Iris pigment epithelial cell (primary cell): ENCODE measurements at regions not wholly inside any gene's neighbourhood (a gene's known extent, or its start where the extent isn't known, plus 50 kb on each side); places are given as distances from the start of the nearest gene placed in this dataset.
A peak's percentile ranks its signal among the peaks of the same experiment; 100 is the strongest.
"Not testable (repeated sequence)": the region's sequence is repeated elsewhere in the genome, so short reads cannot be mapped to it uniquely, and the experiment has no call there.

ENCODE experiments used
- DNase-seq: peaks from one replicate; pipeline ENCODE4 v3.0.0-alpha.2; 2011; ENCODE audit warnings: low read depth

DNA sequence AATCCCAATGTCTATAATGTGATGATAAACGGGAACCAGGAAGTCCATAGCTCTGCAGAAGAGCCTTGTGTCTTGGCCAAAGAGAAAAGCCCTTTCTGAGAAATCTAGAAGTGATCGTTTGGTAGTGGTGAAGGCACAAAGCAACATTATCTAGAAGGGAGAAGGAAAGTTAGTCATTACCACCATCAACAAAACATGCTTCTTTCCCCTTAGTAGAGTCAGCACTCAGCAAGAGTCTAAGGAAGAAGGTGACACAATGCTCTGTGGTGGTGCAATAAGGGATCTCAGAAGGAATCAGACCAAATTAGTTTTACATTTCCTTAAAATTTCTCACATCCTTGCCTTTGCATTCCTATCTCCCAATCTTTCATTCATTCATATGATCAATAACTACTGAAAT, 134.4 kb upstream of the PRDX6 start:
- no peak for DNase-seq

DNA sequence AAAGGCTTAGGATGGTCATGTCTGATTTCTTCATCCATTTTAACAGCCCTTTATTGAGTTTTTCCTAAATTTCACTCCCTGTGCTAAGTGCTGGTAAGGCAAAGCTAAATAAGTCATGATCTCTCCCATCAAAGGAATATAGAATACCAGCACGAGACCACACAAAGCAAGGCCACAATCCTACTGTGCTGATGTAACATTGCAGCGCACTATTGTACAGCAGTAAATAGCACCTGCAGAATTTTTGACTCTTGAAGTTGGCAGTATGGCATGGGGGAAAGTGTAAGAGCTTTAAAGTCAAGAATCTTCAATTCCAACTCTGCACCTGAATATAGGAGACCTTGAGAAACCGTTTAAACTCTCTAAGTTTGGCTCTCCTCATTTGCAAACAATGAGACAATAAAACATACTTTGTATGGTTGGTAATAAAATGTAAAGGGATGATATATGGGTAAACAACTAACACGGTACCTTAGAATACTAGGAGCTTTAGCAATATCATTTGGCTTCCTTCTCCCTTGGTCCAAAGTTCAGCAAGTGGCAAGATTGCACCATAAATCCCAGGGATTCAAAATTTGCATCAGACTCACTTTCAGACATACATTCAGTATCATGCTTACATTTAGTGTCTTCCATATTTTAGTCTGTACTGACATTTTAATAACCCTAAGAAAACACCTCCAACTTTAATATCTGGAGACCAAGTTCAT, 132.9 kb upstream of the PRDX6 start:
- no peak for DNase-seq

DNA sequence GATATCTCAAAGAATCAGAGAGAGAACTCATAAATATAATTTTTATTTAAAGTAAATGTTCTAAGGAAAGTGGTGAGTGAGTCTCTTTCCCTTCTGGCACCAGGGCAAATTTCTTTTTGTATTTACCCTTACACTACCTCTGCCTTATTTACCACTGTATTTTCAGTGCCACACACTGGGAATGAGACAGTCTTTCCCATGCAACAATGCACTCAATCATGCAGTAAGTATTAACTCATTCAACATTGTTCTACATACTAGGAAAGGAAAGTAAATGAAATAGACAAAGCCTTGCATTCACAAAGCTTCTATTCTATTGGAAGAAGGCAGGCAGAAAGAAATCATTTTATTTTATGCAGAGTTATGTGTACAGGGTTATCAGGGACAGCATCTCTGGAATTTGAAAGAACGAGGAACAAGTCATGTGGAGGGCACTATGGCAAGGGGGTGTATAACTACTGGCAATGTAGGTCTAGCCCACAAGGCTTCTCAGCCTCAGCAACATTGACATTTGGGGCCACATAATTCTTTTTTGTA, 129.8 kb upstream of the PRDX6 start:
- DNase-seq: no peak

- DNase-seq: not testable (repeated sequence)
Measured at GRCh38 chr1:173352635-173353034, 124.5 kb upstream of the PRDX6 start.

GRCh38 chr1:173353350-173353749, 123.8 kb upstream of the PRDX6 start:
- no peak for DNase-seq

- no peak for DNase-seq
Measured at GRCh38 chr1:173354937-173355280, 122.2 kb upstream of the PRDX6 start.

DNA sequence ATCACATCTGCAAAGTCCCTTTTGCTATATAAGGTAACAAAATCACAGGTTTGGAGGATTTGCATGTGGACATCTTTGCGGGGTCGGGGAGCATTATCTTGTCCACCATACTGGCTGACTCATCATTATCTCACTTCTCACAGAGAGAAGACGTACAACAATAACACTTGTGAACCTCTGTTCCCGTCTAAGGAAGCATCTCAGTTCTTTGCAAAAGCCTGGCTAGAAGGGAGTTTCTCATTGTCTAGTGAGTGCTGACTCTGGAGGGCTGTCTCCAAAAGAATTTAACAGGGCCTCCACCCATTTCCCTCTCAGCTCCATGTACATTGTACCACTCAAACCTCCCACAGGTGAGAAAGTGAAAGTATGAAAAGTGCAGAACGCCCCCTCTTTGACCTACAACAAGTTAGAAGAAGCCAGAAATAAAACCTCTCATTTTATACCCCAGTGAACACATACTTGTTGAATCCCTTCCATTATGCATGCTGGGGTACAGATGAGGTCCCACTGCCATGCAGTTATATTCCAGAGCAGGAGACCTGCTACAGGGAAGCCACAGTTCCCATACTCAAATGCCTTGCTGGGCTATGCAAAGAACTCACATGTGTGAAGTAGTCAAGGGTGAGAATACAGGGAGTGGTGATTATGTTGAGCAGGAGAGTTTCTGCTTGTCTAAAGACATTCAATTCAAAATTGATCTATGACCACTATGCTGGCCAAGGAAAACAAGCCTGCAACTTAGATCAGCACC, 121.7 kb upstream of the PRDX6 start:
- peak; percentile 48 for DNase-seq

DNA sequence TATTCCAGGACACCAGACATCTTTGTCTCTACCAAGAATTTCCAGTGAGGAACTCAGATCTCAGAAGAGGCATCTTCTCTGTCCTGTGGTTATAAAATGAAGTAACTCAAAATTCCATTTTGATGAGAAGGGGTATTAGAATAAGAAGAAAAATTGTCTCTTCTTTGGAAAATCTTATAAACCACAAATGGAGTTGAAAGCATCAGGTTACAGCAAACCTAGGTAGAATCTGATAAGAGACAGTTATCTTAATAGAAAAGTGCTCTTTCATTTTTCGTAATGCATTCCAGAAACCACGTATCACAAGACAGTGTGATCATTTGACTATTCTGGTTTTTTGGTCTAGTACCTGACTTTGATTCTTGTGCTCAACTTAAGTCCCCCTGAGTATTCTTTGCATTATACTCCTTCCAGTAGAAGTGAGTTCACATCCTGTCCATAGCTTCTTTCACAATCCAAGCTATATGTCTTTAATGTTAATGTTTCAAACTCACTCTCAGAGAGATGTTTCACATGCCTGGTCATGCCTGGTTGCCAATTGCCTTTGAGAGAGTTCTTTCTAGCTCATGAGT, 120.9 kb upstream of the PRDX6 start:
- DNase-seq: peak; percentile 73

DNA sequence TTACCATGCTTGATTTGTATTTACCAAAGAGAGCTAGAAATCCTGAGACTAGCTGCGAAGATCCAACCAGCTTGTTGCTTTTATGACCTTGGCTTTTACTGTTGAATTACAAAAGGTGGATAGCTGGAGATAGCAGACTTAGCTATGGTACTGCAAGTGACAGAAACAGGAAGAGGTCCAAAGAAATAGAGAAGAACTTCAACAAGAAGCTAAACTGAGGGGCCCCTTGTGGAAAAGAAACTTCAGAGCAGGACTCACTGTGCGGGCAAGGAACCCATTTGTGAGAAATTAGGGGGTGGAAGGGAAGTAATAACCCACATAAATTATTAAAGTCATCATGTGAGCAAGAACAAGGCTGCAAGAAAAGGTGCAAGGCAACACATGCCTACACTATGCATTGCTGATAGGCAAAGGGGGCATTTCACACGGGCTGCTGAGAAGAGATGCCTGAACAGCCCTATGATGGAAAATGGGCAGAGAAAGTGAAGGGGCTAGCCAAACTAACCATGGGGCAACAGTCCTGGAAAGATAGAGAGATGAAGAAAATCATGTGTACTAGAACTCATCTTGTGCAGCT, 116.6 kb upstream of the PRDX6 start:
- DNase-seq: no peak

- DNase-seq: no peak
Measured at GRCh38 chr1:173362543-173362942, 114.6 kb upstream of the PRDX6 start.

DNA sequence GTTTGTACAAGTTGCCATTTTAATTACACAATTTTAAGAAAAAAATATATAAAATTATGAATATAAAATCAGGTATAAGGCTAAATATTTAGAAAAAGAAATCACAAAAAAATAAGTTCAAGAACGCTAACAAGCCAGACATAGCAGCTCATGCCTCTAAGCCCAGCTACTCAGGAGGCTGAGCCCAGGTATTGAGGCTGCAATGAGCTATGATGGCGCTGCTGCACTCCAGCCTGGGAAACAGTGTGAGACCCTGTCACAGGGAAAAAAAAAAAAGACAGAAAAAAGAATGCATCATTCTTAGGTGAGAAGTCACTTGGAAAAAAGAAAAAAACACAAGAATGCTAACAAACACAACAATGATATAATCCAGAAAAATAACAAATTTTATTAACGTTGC, 112.3 kb upstream of the PRDX6 start:
- DNase-seq: no peak

DNA sequence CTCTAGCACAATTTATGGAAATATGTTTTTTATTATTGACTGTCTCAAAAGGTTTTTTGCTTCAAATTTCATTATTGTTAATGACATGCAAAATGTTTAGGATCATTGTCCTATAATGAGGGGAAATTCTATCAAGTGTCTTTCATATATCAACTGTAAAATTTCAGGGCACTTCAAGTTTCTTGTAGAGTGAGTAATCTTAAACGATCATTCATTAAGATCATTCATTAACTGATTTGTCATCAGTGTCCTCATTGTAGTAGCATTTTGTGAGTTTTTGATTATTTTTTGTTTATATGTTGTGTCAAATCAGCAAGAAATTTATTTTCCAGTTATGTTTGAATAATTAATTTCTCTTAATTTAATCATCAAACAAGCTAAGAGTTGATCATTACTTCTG, 111.8 kb upstream of the PRDX6 start:
- no peak for DNase-seq

GRCh38 chr1:173367136-173367535, 110.0 kb upstream of the PRDX6 start:
- no peak for DNase-seq

GRCh38 chr1:173370586-173370985, 106.5 kb upstream of the PRDX6 start:
- DNase-seq: peak; percentile 33

GRCh38 chr1:173376065-173376464, 101.1 kb upstream of the PRDX6 start:
- not testable (repeated sequence) for DNase-seq

DNA sequence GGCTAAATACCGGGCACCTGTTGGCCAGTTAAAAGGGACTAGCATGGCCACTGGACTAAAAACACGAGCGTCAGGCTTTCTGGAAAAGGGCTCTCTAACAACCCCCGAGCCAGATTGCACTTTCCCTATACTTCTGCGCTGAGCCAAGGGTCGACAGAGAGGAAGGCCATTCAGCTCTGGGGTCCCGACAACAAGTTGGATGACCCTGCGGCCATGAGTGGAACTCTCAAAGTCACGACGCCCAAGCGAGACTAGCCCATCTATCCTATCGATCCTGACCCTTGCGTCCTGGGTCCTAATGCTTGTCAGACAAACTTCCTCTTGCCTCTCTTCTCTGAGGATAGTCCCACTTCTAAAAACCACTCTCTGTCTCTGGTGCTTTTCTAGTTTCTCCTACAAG, 99.9 kb upstream of the PRDX6 start:
- DNase-seq: no peak

GRCh38 chr1:173383351-173383750, 93.8 kb upstream of the PRDX6 start:
- DNase-seq: peak; percentile 28

DNA sequence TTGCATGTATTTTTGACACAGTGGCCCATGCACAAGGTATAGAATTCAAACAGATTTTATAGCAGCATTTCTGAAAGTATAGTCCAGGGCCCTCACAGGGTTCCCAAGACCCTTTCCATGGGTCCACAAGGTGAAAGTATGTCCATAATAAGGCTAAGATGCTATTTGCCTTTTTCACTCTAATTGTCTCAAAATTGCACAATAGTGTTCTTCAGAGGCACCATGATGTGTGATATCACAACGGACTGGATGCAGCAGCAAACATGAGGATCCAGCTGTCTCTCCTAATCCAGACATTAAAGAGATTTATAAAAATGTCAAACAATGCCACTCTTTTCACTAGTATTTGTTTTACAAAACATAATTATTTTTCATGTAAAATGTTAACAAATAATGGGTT, 88.8 kb upstream of the PRDX6 start:
- no peak for DNase-seq

GRCh38 chr1:173392895-173393658, 84.1 kb upstream of the PRDX6 start:
- peak; percentile 96 for DNase-seq

- peak; percentile 93 for DNase-seq
Measured at GRCh38 chr1:173393659-173394000, 83.5 kb upstream of the PRDX6 start.

- DNase-seq: not testable (repeated sequence)
Measured at GRCh38 chr1:173394813-173395212, 82.3 kb upstream of the PRDX6 start.

DNA sequence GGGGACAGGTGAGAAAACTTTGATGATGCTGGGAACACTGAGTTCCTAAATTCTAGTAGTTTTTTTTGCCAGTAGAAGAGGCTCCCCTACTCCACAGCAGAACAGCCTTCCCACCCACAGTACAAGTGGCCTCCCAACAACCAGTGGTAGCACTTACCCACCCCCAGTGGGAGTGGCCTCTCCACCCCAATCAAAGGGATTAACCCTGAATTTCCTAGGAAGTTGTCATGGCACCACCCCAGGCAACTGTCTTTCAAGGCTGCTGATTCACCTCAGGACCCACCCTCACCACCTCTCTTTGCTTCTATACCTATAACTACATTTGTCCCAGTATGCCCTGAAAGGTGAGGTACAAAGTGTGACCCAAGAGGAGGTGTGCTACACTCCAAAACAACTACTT, 81.4 kb upstream of the PRDX6 start:
- no peak for DNase-seq
